ENCODE measurements at regions not wholly inside any gene's neighbourhood (a gene's known extent, or its start where the extent isn't known, plus 50 kb on each side); places are given as distances from the start of the nearest gene placed in this dataset.

DNA sequence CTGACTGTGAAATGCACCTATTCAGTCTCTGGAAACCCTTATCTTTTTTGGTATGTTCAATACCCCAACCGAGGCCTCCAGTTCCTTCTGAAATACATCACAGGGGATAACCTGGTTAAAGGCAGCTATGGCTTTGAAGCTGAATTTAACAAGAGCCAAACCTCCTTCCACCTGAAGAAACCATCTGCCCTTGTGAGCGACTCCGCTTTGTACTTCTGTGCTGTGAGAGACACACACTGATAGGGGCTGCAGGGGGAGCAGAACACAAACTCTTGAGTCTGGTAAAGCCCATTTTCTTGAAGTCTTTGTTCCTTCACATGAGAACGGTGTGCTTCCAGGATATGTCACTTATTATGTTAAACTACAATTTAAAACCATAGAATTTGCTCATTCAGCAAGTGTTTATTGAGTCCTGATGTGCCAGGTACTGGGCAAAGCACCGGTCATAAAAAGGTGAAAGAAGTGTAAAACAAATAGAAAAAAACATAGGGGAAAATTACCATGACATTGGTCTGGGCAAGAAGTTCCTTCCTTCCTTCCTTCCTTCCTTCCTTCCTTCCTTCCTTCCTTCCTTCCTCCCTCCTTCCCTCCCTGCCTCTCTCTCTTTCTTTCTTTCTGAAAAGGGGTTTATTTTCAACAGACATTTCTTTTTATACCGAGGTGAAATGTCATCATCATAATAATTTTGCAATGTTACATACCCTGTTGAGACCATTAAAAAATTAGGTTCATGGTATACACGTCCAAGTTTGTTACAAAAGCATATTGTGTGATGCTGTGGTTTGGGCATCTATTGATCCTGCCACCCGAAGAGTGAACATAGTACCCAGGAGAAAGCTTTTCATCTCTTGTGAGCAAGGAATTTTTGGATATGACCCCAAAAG is 50.7 kb upstream of the OR4E1 start:
- DNase-seq (ENCODE audit: low spot score), result no peak
- TF ChIP-seq, protein P1, sequence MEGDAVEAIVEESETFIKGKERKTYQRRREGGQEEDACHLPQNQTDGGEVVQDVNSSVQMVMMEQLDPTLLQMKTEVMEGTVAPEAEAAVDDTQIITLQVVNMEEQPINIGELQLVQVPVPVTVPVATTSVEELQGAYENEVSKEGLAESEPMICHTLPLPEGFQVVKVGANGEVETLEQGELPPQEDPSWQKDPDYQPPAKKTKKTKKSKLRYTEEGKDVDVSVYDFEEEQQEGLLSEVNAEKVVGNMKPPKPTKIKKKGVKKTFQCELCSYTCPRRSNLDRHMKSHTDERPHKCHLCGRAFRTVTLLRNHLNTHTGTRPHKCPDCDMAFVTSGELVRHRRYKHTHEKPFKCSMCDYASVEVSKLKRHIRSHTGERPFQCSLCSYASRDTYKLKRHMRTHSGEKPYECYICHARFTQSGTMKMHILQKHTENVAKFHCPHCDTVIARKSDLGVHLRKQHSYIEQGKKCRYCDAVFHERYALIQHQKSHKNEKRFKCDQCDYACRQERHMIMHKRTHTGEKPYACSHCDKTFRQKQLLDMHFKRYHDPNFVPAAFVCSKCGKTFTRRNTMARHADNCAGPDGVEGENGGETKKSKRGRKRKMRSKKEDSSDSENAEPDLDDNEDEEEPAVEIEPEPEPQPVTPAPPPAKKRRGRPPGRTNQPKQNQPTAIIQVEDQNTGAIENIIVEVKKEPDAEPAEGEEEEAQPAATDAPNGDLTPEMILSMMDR (IDR thresholded peaks at IDR 0.05; ENCODE audit: low read depth, low read length, missing input control), result no peak
- TF ChIP-seq TAF1 (conservative IDR thresholded peaks at IDR 0.05) (no peak), REST (IDR thresholded peaks at IDR 0.05) (no peak), RAD21 (IDR thresholded peaks at IDR 0.05) (no peak), YY1 (IDR thresholded peaks at IDR 0.05) (no peak), HNF4G (IDR thresholded peaks at IDR 0.05) (no peak), JUND (IDR thresholded peaks at IDR 0.05) (no peak), NR2F2 (IDR thresholded peaks at IDR 0.05) (no peak), FOXA2 (IDR thresholded peaks at IDR 0.05) (no peak), HNF4A (conservative IDR thresholded peaks at IDR 0.05) (no peak), SP1 (IDR thresholded peaks at IDR 0.05) (no peak), EGR1 (IDR thresholded peaks at IDR 0.05; ENCODE audit: low read depth in 2 of 2) (no peak), FOXA1 (IDR thresholded peaks at IDR 0.05) (no peak), GABPA (IDR thresholded peaks at IDR 0.05 in 1 of 2, conservative IDR thresholded peaks at IDR 0.05 in 1 of 2) (no peak), ATF3 (IDR thresholded peaks at IDR 0.05) (no peak)
- TF ChIP-seq, protein P2, sequence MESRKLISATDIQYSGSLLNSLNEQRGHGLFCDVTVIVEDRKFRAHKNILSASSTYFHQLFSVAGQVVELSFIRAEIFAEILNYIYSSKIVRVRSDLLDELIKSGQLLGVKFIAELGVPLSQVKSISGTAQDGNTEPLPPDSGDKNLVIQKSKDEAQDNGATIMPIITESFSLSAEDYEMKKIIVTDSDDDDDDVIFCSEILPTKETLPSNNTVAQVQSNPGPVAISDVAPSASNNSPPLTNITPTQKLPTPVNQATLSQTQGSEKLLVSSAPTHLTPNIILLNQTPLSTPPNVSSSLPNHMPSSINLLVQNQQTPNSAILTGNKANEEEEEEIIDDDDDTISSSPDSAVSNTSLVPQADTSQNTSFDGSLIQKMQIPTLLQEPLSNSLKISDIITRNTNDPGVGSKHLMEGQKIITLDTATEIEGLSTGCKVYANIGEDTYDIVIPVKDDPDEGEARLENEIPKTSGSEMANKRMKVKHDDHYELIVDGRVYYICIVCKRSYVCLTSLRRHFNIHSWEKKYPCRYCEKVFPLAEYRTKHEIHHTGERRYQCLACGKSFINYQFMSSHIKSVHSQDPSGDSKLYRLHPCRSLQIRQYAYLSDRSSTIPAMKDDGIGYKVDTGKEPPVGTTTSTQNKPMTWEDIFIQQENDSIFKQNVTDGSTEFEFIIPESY (IDR thresholded peaks at IDR 0.05), result no peak
- no peaks in the 10 kb centered on the region for H3K36me3 ChIP-seq (ENCODE audit: control insufficient read depth in 4 of 4, insufficient read depth in 3 of 4, low read depth in 1 of 4, low read length in 3 of 4)
- no peak overlapping the region for H3K27ac ChIP-seq (ENCODE audit: low read depth in 1 of 2, low read length in 2 of 2)
- WGBS, result 69% methylated on average over 8 of the region's 8 CpGs
- H3K27me3 ChIP-seq (ENCODE audit: control insufficient read depth in 4 of 4, insufficient read depth in 4 of 4, low read length in 3 of 4), result peaks cover 0 to 8% (median 0%) of the 10 kb centered on the region in 4 donors
- no peak overlapping the region for H3K4me3 ChIP-seq (ENCODE audit: low read depth in 1 of 3, low read length in 3 of 3)
- H3K4me1 ChIP-seq (ENCODE audit: control insufficient read depth in 4 of 4, insufficient read depth in 4 of 4, low read length in 3 of 4), result no peaks in the 10 kb centered on the region
- H3K9ac ChIP-seq (ENCODE audit: low read depth in 1 of 2, low read length in 2 of 2), result no peak overlapping the region
- H3K9me3 ChIP-seq (ENCODE audit: control insufficient read depth in 4 of 4, low read length in 3 of 4), result no peaks in the 10 kb centered on the region

Data from liver (tissue), 8 donors.